GM21515 (cell line): ENCODE measurements at regions not wholly inside any gene's neighbourhood (a gene's known extent, or its start where the extent isn't known, plus 50 kb on each side); places are given as distances from the start of the nearest gene placed in this dataset.
"Not testable (repeated sequence)": the region's sequence is repeated elsewhere in the genome, so short reads cannot be mapped to it uniquely, and the experiment has no call there.

Source experiments
- ATAC-seq: cut with Tn5 transposase; IDR thresholded peaks from one replicate; pipeline ENCODE4 v1.9.1; 2021; ENCODE audit not compliant: unreplicated experiment

DNA sequence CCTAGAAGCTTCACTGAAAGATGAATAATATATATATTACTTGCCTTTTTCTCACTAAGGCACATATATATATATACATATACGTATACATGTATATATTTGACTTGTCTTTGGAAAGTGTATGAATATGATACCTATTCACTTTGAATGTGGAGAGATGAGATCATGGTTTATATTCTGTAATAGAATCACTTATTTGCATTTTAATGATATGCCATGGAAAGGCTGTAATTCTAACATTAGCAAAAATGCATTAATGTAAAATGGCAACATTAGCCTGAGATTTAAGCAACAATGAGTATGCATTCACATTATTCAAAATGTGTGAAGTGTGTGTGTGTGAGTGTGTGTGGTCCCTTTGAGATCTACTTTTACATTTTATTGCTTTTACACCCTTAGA is 54.5 kb upstream of the PRKD1 start:
- no peak for ATAC-seq

DNA sequence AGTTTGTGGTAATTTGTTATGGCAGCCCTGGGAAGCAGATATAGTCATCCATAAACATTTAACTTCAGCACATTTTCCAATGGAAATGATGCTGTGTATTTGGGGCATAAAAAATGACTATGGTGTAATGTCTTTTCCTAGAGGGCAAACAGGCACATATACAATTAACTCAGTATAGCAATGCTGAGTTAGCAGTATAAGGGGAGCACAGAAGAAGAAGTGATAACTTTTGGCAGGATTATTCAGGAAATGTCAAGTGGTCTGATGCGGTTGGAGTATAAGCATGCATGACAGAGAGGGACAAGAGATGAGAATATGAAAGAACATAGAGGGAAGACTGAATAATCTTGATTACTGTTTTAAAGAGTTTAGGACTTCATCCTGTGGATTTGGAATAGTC is 55.3 kb upstream of the PRKD1 start:
- no peak for ATAC-seq

DNA sequence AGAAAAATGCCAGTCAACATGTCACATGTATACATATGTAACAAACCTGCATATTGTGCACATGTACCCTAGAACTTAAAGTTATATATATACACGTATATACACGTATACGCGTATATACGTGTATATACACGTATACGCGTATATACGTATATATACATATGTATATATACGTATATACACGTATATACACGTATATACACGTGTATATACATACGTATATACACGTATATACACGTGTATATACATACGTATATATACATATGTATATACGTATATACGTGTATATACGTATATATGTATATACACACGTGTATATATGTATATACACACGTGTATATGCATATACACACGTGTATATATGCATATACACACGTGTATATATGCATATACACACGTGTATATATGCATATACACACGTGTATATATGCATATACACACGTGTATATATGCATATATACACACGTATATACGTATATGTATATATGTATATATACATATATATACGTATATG is 62.8 kb upstream of the PRKD1 start:
- not testable (repeated sequence) for ATAC-seq

DNA sequence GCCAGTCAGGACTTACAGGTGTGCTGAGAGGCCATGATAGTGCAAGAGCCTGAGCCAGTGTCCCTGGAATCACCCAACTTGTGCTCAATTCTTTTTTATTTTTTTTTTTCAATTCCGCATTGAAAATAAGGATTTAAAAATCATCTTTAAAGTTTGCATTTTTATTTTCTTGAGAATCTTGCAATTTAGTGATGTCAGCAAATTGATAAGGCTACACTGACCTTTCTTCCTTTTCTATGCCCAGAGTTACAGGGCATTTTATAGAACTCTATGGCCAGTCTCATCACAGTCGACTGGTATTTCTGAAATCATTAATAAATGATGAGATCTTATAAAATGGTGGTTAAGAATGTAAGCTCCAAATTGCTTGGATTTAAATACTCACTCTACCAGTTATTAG is 63.3 kb upstream of the PRKD1 start:
- ATAC-seq: no peak

DNA sequence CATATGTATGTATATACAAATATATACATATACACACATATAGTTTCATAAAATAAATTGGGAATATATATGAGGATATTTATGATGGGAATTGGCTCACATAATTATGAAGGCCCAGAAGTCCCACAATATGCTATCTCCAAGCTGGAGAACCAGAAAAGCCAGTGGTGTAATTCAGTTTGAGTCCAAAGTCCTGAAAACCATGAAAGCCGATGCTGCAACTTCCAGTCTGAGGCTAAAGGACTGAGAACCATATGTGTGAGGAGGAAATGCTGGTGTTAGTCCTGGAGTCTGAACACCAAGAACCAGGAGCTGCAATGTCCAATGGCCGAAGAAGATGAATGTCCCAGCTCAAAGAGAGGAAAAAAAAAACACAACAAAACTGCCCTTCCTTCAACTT is 65.5 kb upstream of the PRKD1 start:
- ATAC-seq: no peak

DNA sequence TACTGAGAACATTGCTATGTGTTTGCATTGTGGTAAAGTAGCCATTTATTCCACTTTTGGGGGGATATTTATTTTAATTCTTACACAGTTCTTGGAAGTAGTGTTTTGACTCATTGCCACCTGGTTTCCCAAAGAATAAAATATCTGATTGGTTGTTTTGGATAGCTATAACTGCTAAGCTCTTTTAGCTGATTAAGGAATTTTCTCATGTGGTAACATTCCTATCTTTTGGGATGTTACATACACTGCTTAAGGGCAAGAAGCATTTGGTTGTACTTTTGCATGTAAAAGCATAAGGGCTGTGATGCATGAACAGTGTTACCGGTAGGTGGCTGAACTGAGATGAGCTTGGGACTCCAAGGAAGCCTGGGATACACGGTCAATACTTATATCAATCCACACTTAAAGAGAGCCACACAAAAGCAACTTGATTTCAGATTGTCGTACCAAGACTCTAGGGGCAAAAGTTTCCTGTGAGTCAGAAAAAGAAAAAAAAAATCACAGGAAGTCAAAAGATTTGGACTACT is 71.4 kb upstream of the PRKD1 start:
- no peak for ATAC-seq

DNA sequence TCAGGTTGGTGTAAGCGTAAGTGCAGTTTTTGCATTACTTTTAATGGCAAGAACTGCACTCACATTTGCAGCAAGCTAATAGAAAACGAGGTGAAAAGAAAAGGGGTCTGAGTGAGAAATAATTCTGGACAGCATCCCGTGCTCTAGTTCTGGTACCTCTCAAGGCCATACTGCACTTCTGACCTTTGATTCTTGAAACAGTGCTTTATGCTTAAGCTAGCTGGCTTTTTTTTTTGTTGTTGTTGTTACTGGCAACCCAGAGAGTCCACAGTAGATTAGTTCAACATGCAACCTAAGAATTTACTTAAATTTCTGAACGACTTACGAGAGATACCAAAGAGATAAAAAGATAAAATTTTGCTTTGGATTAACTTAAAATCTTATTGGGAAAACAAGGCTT is 75.2 kb upstream of the PRKD1 start:
- ATAC-seq: no peak

DNA sequence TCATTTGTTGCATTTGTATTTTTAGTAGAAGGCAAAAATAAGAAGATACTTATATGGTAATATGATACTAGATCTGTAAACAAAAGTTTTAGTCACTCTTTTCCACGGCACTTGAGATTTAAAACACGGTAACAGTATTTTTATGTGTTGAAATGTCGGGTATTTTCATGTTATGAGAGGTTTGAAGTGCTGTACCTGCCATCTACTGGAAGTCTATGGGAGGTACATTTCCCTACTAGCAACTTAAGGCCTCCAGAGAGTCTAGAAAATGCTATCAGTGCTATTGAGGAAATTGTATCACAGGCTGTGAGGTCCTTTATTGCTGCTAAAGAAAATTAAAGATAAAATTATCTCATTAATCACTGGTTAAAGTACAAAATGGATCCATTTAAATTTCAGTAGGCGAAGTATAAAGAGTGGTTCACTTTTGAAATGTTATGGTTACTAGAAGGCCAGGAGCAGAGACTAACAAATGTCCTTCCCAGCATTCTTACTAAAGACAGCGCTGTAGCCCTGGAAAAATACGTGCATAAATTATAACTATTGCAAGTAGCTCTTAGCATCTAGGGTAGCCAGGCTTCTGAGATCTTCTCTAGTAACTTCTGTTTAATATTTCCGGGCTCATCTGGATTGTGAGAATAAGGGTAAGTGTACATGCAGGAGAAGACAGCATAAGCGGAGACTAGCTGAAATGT is 77.6 kb upstream of the PRKD1 start:
- peak; percentile 62 for ATAC-seq

DNA sequence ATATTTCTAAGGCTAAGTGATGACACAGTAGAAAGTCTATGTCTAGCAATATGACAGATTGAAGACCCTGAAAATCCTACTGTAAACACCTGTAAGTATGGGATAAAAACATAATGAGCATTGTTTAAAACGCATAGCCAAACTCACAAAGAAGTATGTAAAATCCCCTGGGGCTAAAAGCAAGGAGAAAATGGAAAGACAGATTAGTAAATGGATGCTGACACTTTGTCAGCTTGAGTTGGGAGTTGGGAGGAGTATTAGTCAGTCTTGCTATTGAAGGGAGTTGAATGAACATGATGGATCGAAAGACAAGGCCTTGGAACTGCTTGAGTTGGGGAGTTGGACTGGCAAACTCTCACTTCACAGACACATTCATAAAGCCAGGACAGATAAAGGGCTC is 79.0 kb upstream of the PRKD1 start:
- ATAC-seq: no peak

DNA sequence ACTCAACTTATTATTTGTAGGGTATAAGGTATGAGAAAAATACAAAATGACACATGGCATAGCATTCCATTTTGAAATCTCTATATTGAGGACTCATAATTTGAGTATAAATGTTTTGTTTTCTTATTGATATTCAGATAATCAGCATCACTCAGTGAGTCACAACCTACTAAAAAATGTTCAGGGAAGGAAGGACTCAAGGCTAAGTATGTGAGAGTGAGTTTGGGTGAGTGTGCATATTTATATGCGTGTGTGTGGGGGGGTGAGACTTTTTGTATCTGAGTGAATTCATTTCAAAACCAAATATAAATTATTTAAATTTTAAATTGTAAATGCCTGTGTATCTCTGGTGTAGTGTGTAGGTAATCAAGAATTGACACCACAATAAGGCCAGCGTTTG is 87.8 kb upstream of the PRKD1 start:
- no peak for ATAC-seq

DNA sequence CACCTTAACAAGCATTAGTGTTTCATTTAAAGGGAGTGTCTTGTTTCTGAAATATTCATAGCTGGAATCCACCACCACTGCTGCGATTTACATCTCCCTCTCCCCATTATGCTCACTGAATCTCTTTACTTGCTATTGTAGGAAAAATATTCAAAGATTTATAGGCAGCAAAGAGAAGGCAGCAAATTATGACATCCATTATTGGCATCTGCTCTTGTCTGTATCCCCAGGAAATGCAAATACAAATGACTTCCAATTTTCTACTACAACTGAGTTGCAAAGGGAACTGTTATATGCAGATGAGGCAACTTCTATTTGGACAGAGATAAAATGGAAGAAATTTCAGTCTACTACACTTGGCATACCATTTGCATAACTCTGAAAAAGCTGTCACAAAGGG is 88.4 kb upstream of the PRKD1 start:
- ATAC-seq: no peak

DNA sequence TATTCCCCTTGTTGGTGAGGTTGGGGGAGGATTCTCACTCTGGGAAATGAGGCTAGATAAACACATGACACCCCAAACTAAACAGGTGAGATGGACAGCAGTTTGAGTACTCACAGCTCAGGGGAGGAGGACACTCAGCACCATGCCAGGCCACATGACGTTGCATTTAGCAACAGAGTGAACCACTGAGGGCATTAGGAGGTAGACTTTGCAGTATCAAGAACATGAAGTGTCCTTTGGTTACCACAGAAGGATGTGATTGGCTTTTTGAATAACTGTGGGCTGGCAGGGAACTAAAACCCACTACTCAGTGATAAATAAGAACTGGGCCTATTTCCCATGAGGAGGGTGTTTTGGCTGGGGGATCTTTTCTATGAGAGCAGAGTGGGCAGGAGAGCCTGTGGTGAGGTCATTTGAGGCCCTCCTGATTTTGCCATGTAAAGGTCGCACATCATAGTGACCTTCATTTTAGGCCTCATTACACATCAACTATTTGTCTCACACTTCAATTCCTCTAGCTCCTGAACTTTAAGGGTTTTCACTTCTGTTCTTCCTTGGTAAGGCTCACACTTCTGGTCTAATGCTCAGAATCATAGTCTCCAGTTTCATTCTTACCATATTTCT is 89.8 kb upstream of the PRKD1 start:
- no peak for ATAC-seq

DNA sequence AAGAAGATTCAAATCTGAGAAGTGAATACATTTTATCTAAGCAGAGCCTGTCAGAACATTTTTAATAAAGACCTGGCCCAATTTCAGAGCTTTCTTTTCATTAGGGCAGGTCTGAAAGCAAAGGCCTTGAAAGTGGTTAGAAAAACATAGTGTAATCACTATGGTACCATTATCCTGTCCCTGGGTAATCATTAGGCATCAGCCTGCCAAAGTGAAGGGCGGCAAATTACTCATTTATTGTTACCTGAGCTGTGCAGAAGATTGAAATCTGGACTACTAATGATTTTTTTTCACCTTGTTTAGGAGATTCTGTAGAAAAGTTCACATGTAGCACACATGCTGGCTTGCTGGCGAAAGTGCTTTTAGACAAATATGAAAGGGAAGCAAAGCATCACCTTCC is 92.6 kb upstream of the PRKD1 start:
- ATAC-seq: no peak

DNA sequence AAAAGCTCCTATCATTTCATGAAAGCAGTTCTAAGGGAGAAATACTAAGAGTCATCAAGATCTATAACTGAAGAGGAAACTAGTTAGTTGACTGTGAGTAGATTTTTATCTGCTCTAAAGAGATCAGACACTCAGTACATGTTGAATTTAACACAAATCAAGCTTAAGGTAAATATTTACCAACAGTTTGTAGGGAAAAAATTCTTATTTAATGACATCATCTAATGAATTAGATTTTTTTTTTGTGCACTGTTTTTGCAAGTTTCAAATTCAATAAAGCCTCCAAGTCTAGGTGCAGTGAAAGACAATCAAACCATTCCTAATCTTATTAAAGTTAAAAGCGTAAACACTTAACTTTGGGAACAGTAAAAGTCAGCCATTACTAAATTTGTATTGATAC is 93.0 kb upstream of the PRKD1 start:
- no peak for ATAC-seq

DNA sequence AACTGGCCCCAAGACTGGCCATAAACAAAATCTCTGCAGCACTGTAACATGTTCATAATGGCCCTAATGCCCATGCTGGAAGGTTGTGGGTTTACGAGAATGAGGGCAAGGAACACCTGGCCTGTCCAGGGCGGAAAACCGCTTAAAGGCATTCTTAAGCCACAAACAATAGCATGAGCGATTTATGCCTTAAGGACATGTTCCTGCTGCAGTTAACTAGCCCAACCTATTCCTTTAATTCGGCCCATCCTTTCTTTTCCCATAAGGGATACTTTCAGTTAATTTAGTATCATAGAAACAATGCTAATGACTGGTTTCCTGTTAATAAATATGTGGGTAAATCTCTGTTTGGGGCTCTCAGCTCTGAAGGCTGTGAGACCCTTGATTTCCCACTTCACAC is 95.7 kb upstream of the PRKD1 start:
- ATAC-seq: not testable (repeated sequence)

DNA sequence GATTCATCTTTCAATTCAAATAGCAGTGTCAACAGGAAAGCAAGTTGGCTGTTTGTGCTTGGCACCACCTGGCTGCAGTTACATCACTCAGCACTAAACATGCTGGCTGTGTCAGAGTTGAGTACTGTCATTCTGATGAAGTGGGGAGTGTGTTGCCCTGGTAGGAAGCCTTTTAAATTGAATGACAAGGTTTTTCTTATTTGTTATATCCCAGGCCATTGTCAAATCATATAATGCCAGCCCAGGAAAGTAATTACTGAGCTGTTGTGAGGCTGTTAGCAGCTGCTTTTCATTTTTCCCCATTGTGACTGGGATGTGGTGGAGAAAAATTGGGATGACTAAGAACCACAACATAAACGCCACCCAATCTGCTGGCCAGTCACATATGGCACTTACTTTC is 106.5 kb upstream of the PRKD1 start:
- no peak for ATAC-seq

DNA sequence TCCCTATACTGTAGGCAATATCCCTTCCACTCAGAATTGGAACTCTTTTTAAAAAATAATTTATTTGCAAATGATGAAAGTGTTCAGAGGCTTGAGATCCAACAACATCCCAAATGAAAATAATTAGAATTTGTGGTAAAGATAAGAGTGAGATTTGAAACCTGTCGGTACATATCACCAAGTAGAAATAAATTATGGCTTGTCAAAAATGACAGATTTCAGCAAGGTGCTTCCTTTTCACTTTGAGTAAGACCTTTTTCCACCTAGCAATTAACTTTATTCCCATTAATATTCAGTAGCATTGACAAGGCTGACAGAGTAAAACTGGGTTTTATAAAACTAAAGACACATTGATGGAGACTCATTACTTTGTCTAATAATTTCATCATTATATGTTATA is 107.7 kb upstream of the PRKD1 start:
- no peak for ATAC-seq

DNA sequence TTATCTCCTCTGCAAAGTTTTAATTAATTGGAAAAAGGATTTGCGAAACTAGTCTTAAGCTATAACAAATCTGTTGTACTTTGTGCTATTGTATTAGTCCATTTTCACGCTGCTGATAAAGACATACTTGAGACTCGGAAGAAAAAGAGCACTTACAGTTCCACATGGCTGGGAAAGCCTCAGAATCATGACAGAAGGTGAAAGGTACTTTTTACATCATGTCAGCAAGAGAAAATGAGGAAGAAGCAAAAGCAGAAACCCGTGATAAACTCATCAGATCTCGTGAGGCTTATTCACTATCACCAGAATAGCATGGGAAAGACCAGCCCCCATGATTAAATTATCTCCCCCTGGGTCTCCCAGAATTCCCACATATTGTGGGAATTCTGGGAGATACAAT is 118.1 kb upstream of the PRKD1 start:
- no peak for ATAC-seq

DNA sequence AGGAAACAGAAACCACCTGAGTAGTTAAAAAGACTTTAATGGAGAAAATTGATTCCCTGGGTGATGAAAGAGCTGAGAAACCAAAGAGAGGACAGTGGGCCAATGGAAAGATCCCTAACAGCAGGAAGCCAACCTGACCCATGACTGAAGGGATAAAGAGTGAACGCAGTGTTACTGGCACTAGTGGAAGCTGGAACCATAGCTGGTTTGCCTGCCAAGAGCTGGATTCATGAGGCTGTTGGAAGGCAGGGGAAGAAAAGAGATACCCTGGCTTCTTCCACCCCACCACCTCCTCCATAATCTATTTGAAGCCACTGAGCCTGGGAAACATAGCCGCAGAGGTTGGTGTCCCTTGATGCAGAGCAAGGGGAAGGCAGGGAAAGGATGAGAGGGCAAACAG is 125.5 kb upstream of the PRKD1 start:
- no peak for ATAC-seq

DNA sequence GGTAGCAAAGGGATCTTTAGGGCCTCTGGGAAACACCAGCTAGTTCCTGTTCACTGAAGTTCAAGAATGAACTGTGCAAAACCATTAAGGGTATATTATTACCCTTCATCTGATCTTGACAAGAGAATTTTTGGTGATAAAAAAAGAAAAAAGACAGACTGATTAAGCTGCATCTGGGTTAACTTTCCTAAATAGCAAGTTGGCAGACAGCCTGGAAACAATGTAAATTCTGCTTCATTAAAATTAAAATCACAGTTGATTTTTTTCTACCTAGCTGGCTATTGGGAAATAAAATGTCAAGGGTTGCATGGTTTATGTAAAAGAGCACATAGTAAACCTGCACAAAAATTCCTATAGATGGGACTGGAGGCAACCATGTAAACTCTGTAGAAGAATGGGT is 126.6 kb upstream of the PRKD1 start:
- no peak for ATAC-seq

DNA sequence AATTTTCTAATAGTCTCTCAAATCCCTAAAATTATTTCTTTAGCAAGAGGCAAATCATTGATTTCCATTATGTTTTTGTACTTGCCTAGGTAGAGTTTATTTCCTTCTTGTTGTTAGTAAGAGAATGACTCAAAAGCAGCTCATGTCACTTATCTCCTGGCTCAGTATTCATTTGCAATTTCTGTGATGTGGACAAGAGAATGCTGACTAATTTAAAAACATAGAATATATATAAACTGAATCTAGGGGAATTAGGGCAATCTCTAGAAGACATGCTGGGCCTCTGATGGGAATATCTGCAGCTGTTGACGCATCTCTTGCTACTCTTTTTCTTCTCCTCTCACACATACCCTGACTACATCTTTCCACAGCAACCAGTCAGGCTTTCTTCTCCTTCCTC is 130.8 kb upstream of the PRKD1 start:
- no peak for ATAC-seq

DNA sequence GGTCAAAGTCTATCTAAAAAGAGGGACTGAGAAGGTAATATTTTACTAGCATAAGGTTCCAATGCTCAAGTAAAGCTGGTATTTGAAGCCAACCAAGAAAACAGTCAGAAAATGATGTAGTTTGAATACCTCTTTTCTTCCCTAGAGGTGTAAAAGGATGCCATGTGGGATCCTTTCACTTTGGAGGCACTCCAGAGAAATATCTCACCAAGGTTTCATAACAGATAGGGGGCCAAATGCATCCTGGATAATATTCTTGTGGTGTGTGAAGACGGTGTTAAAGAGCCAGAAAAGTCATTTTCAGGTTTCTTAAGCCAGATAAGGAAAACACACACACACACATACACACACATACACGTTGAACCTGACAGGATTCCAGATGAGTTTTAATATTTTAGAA is 136.1 kb upstream of the PRKD1 start:
- ATAC-seq: no peak

DNA sequence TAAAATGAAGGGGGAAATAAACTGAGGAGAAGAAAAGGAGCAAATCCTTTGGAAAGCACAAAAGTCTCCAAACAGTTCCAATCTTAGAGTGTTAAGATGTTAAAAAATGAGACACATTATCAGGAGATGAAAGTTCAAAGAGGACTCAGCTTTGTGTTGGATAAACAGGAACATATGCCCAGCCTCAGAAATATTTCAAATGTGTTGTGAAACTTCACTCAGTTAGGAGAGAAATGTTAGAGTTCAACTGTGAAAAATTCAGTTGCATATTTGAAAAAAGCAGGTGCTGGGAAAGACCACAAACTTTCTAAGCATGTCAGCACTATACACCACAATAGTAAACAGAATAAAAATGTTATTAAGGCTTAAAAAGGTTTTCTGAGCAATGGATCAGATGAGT is 136.8 kb upstream of the PRKD1 start:
- ATAC-seq: no peak
